ENCODE measurements at regions not wholly inside any gene's neighbourhood (a gene's known extent, or its start where the extent isn't known, plus 50 kb on each side); places are given as distances from the start of the nearest gene placed in this dataset.
"Not testable (repeated sequence)": the region's sequence is repeated elsewhere in the genome, so short reads cannot be mapped to it uniquely, and the experiment has no call there.

DNA sequence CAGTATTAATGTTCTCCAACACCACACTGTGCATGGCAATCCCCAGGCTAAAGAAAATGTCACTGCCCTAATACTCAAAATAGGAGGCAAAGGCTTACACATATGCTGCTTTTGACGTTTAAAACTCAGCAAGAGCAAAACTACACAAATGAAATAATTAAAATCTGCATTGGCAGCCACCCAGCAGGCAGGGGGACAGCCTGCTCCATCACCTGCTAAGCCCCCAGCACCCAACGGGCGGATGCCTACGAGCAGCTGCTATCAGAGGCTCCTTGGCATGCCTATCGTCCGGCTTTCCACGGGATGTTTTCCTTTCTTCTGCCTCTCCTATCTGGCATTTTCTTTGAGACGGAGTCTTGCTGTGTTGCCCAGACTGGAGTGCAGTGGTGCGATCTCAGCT, 337.5 kb downstream of the SOX9 start:
- DNase-seq = no peak

- no peak for DNase-seq
These were observed 339.9 kb downstream of the SOX9 start for GRCh38 chr17:72460711-72461110.

GRCh38 chr17:72461757-72462156, 340.9 kb downstream of the SOX9 start:
- no peak for DNase-seq

GRCh38 chr17:72462407-72462806, 341.6 kb downstream of the SOX9 start:
- DNase-seq = no peak

GRCh38 chr17:72462814-72463213, 342.0 kb downstream of the SOX9 start:
- no peak for DNase-seq

DNA sequence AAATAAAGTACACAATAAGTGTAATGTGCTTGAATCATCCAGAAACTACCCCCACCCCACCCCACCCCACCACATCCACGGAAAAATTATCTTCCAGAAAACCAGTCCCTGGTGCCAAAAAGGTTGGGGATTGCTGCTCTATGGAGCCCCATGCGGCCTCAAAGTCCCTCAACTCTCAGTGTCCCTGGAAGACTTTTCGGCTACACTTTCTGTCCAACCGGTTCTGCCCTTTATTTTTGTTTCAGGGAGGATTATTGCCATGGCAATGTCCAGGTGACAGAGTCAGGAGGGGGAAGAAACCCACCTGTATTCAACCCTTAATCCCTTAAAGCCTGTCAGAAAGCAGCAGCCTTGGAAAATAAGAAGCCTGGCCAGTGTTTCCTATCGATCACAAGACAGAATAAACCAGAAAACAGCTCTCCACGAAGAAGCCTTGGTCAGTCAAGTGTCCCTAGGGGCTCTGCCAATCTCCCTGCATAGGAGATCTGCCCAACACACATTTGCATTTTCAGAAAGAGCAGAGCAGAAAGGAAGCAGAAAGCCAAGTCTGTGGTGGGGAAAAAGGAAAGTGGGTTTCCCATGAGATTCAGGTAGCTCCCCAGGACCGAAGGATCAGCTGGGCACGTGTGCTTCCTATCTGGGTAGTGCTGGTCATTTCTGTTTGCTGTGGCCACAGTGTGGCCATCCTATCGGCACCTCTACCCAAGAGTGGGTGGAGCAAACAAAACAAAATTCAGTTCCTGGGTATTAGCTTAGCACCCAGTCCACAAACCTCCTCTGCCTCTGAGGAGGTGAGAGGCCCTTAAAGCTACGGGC, 342.7 kb downstream of the SOX9 start:
- no peak for DNase-seq

- not testable (repeated sequence) for DNase-seq
These were observed 343.4 kb downstream of the SOX9 start for GRCh38 chr17:72464221-72464620.

DNA sequence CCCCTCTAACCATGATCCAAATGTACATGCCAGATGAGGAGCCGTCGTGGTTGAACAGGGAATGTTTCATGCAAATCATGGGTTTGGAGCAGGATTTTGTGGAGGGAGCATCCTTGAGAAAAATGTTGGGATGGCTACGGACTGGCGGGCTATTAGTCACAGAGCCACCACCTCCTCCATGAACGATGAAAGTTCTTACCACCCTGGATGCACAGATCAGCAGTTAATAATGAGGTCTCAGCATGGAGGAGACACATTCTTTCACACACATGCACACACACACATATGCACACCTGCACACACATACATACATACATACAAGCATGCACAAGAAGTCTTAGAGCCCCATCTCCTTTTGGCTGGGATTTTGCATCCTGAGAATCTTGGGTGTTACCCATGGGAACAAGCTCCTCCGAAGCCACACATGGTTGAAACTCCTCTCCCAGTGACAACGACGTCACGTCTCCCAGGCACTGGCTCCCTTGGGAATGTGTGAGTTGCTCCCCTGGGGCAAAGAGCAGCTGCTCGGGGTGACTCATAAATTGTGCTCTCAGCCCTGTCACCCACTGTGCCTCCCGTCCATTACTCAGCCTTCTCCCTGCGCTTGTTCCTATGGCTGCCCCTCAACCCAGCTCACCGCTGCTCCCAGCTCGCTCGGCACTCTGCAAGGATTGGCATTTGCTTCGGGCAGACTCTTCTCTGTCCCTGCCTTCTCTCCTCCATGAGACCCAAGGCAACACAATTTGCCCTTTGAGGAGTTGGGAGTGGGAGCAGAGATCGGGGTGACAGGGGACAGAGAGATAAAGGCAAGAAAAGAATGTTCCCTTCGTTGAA, 344.6 kb downstream of the SOX9 start:
- no peak for DNase-seq

- no peak for DNase-seq
These were observed 345.4 kb downstream of the SOX9 start for GRCh38 chr17:72466199-72466598.

GRCh38 chr17:72466606-72467005, 345.8 kb downstream of the SOX9 start:
- no peak for DNase-seq

GRCh38 chr17:72467841-72468653, 347.2 kb downstream of the SOX9 start:
- DNase-seq = no peak

- DNase-seq = no peak
These were observed 348.0 kb downstream of the SOX9 start for GRCh38 chr17:72468841-72469240.

- DNase-seq = no peak
These were observed 349.4 kb downstream of the SOX9 start for GRCh38 chr17:72470121-72470705.

- no peak for DNase-seq
These were observed 349.9 kb downstream of the SOX9 start for GRCh38 chr17:72470734-72471133.

- DNase-seq = no peak
These were observed 350.5 kb downstream of the SOX9 start for GRCh38 chr17:72471296-72471695.

DNA sequence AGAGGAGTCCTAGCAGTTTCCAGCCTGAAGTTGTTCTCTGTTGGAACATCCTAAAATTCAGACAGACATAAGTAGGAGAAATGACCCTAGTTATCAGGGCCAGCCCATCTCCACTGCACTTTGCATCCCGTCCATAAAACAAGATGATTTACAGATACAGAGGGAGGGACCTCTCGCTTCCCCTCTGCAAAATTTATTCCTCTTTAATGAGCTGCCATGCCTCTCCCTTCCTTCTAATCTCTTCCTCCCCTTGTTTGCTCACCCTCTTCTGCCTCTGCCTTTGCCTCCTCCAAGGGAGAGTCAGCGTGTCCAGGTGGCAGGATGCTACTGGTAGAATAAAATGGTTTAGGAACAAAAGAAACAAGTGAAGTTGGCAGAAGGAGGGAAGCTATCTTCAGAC, 351.3 kb downstream of the SOX9 start:
- DNase-seq = no peak

DNA sequence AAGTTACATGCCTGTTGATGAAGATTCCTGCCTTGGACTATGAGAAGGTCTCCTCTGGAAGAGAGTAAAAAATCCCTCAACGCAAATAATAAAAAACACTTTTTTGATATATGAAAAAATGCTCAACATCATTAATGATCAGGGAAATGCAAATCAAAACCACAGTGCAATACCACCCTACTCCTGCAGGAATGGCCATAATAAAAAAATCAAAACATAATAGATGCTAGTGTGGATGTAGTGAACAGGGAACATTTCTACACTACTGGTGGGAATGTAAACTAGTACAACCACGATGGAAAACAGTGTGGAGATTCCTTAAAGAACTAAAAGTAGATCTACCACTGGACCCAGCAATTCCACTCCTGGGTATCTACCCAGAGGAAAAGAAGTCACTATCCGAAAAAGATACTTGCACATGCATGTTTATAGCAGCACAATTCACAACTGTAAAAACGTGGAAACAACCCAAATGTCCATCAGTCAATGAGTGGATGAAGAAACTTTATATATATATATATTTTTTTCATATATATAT, 352.1 kb downstream of the SOX9 start:
- DNase-seq = not testable (repeated sequence)

GRCh38 chr17:72474243-72474642, 353.4 kb downstream of the SOX9 start:
- no peak for DNase-seq

DNA sequence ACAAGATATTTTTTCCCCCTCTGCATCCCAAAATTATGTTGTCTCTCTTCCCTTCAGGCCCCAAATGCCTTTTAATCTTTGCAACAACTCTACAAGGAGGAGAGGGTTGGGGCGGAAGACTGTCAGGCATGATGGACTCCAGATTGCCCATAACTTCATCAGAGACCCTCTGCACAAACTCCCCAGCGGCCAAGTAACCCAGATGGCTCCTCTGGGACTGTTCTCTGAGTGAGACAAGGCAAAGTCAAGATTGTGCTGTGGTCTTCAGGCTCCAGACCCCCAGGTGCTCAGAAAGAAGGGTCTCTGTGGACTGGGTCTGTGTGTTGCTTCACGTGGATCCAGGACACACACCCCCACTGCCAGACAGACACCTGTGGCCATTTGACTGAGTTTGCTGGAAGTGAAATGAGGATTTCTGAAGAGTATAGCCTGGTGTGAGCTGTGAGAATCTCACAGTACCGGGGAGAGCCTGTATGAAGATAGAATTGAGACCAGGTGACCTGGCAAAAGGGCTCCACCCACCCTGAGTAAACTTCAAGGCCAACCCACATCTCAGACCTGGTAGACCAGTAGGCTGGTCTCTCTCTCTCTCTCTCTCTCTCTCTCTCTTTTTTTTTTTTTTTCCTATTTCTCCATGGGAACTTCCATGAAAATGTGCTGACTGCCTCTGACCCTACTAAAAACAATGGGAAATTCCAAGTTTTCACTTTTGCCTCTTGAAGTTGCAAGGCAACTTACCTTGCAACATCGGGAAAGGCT, 354.1 kb downstream of the SOX9 start:
- DNase-seq = no peak

DNA sequence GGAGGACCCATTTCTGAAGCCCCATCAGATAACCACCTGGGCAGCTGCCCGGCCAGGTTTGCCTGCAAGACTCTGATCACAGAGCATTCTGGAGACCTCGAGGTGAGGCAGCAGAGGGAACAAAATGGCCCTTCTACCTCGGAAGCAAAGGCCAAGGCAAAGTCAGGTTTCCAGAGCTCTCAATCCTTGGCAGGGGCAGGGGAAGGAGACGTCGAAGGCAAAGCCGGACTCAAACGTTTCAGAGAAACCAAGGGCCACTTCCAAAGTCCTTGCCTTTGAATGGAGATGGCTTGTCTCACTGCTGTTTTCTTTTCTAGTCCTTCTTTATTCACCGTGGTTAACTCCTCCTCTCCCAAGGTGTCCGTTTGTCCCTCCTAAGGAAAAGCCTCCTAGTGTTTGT, 355.3 kb downstream of the SOX9 start:
- DNase-seq = no peak

DNA sequence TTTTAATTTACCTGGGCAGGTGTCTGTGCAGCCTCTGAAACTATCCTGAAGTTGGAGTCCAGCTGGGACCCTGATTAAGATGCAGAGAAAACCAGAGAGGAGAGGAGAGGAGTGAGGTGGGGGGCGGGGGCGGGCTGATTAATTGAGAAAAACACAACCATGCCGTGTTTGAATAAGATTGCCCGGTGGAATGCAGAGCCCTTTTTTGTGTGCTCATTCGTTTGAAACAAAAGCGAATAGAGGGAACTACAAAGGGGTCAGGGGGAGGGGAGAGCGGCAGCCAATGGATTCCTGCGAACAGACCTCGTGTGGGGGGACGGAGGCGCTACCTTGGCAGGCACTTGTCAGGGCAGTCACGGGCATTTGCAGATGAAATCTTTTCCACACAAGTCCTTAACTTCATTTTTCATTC, 355.8 kb downstream of the SOX9 start:
- DNase-seq = no peak

GRCh38 chr17:72477491-72477890, 356.7 kb downstream of the SOX9 start:
- DNase-seq = no peak

All from effector CD4-positive, alpha-beta T cell (primary cell).